ENCODE measurements at regions not wholly inside any gene's neighbourhood (a gene's known extent, or its start where the extent isn't known, plus 50 kb on each side); places are given as distances from the start of the nearest gene placed in this dataset.

GRCh38 chr12:92400006-92400405, 254.4 kb upstream of the BTG1 start:
- no peaks in the 10 kb centered on the region for H3K36me3 ChIP-seq (ENCODE audit: control insufficient read depth, insufficient read depth, low read length)
- TF ChIP-seq POLR2AphosphoS5 (IDR thresholded peaks at IDR 0.05; ENCODE audit: low read depth, low read length) (no peak), TCF7L2 (IDR thresholded peaks at IDR 0.05; ENCODE audit: low read depth, low read length) (no peak), SIN3A (IDR thresholded peaks at IDR 0.05; ENCODE audit: borderline replicate concordance, insufficient read depth, low read depth, low read length) (no peak)
- TF ChIP-seq, protein P1, sequence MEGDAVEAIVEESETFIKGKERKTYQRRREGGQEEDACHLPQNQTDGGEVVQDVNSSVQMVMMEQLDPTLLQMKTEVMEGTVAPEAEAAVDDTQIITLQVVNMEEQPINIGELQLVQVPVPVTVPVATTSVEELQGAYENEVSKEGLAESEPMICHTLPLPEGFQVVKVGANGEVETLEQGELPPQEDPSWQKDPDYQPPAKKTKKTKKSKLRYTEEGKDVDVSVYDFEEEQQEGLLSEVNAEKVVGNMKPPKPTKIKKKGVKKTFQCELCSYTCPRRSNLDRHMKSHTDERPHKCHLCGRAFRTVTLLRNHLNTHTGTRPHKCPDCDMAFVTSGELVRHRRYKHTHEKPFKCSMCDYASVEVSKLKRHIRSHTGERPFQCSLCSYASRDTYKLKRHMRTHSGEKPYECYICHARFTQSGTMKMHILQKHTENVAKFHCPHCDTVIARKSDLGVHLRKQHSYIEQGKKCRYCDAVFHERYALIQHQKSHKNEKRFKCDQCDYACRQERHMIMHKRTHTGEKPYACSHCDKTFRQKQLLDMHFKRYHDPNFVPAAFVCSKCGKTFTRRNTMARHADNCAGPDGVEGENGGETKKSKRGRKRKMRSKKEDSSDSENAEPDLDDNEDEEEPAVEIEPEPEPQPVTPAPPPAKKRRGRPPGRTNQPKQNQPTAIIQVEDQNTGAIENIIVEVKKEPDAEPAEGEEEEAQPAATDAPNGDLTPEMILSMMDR (IDR thresholded peaks at IDR 0.05), result no peak
- TF ChIP-seq, protein P2, sequence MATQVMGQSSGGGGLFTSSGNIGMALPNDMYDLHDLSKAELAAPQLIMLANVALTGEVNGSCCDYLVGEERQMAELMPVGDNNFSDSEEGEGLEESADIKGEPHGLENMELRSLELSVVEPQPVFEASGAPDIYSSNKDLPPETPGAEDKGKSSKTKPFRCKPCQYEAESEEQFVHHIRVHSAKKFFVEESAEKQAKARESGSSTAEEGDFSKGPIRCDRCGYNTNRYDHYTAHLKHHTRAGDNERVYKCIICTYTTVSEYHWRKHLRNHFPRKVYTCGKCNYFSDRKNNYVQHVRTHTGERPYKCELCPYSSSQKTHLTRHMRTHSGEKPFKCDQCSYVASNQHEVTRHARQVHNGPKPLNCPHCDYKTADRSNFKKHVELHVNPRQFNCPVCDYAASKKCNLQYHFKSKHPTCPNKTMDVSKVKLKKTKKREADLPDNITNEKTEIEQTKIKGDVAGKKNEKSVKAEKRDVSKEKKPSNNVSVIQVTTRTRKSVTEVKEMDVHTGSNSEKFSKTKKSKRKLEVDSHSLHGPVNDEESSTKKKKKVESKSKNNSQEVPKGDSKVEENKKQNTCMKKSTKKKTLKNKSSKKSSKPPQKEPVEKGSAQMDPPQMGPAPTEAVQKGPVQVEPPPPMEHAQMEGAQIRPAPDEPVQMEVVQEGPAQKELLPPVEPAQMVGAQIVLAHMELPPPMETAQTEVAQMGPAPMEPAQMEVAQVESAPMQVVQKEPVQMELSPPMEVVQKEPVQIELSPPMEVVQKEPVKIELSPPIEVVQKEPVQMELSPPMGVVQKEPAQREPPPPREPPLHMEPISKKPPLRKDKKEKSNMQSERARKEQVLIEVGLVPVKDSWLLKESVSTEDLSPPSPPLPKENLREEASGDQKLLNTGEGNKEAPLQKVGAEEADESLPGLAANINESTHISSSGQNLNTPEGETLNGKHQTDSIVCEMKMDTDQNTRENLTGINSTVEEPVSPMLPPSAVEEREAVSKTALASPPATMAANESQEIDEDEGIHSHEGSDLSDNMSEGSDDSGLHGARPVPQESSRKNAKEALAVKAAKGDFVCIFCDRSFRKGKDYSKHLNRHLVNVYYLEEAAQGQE (IDR thresholded peaks at IDR 0.05; ENCODE audit: insufficient read depth in 1 of 2, low read depth in 2 of 2, low read length in 1 of 2), result no peak
- ChIA-PET CTCF (no interaction called here), POLR2A (no interaction called here)
- intact Hi-C loops (cut with micrococcal nuclease; ENCODE audit: unreplicated experiment) (no loop called here), in situ Hi-C loops (cut with HindIII; ENCODE audit: low pct_unique_long_range_greater_than_20kb, low sequenced_read_pairs) (no loop called here)
- H3K27me3 ChIP-seq (ENCODE audit: control insufficient read depth, insufficient read depth, low read length), result no peaks in the 10 kb centered on the region
- DNase-seq (ENCODE audit: low read depth, low spot score), result no peak
- no peak overlapping the region for H3K27ac ChIP-seq (ENCODE audit: low read length)
- BruUV-seq (replicated peaks), result no TSS peak
- H3K4me3 ChIP-seq (ENCODE audit: low read depth in 2 of 2, low read length in 2 of 2), result no peak overlapping the region
- ATAC-seq, result no peak
- H3K9me3 ChIP-seq (ENCODE audit: control insufficient read depth, insufficient read depth, low read depth, low read length), result no peaks in the 10 kb centered on the region
- no peaks in the 10 kb centered on the region for H3K4me1 ChIP-seq (ENCODE audit: control insufficient read depth, insufficient read depth, low read length)

GRCh38 chr12:92398565-92399309, 253.1 kb upstream of the BTG1 start:
- no peaks in the 10 kb centered on the region for H3K27me3 ChIP-seq (ENCODE audit: control insufficient read depth, insufficient read depth, low read length)
- in situ Hi-C loops (cut with HindIII; ENCODE audit: low pct_unique_long_range_greater_than_20kb, low sequenced_read_pairs) (no loop called here), intact Hi-C loops (cut with micrococcal nuclease; ENCODE audit: unreplicated experiment) (no loop called here)
- no peak for ATAC-seq
- no peak overlapping the region for H3K27ac ChIP-seq (ENCODE audit: low read length)
- no peaks in the 10 kb centered on the region for H3K4me1 ChIP-seq (ENCODE audit: control insufficient read depth, insufficient read depth, low read length)
- H3K9me3 ChIP-seq (ENCODE audit: control insufficient read depth, insufficient read depth, low read depth, low read length), result no peaks in the 10 kb centered on the region
- no peak overlapping the region for H3K4me3 ChIP-seq (ENCODE audit: low read depth in 2 of 2, low read length in 2 of 2)
- DNase-seq (ENCODE audit: low read depth, low spot score), result no peak
- POLR2A ChIA-PET, result interaction anchor here (0.6 kb wide), 1 partner anchor 32 kb away, joined by 3 read pairs; no protein-coding TSS in a partner anchor
- no peaks in the 10 kb centered on the region for H3K36me3 ChIP-seq (ENCODE audit: control insufficient read depth, insufficient read depth, low read length)
- BruUV-seq (replicated peaks), result no TSS peak
- TF ChIP-seq, protein P2 (IDR thresholded peaks at IDR 0.05; ENCODE audit: insufficient read depth in 1 of 2, low read depth in 2 of 2, low read length in 1 of 2), result no peak
- TF ChIP-seq SIN3A (IDR thresholded peaks at IDR 0.05; ENCODE audit: borderline replicate concordance, insufficient read depth, low read depth, low read length) (no peak), TCF7L2 (IDR thresholded peaks at IDR 0.05; ENCODE audit: low read depth, low read length) (no peak)
- CTCF ChIA-PET, result interaction anchor here (0.5 kb wide), 1 partner anchor 943 kb away, joined by 9 read pairs; no protein-coding TSS in a partner anchor
